ENCODE measurements at regions not wholly inside any gene's neighbourhood (a gene's known extent, or its start where the extent isn't known, plus 50 kb on each side); places are given as distances from the start of the nearest gene placed in this dataset.
"Not testable (repeated sequence)": the region's sequence is repeated elsewhere in the genome, so short reads cannot be mapped to it uniquely, and the experiment has no call there.

DNA sequence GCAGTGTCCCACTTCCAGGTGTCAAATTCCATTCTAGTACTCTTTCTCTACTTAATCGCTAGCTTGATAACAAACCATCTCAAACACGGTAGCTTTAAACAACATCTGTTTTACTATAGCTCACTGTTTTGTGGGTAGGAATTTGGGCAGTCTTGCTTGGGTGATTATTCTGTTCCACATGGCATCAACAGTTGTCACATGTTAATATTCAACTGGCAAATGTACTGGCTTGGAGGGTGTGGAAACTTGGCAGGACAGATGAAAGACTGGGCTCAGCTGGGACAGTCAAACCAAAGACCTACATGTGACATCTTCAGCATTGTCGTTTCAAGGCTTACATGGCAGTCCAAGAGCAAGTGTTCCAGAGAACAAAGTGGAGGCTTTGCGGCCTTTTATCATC lies 241.8 kb downstream of the PTH2R start:
- H3K4me3 ChIP-seq: no peak overlapping the region
- H3K36me3 ChIP-seq (ENCODE audit: insufficient read depth, low read length): no peaks in the 10 kb centered on the region
- DNase-seq (ENCODE audit: low read depth, low spot score): no peak
- TF ChIP-seq POLR2AphosphoS5 (IDR thresholded peaks at IDR 0.05; ENCODE audit: borderline replicate concordance, low read depth, low read length): no peak
- TF ChIP-seq EZH2 (IDR thresholded peaks at IDR 0.05): no peak
- TF ChIP-seq FOXP2 (optimal IDR thresholded peaks at IDR 0.05; ENCODE audit: control extremely low read depth, extremely low read length, insufficient read depth): no peak
- no peak overlapping the region for H3K9ac ChIP-seq (ENCODE audit: insufficient read length)
- H3K9me3 ChIP-seq (ENCODE audit: low read depth, low read length): no peaks in the 10 kb centered on the region
- H3K27ac ChIP-seq: no peak overlapping the region

DNA sequence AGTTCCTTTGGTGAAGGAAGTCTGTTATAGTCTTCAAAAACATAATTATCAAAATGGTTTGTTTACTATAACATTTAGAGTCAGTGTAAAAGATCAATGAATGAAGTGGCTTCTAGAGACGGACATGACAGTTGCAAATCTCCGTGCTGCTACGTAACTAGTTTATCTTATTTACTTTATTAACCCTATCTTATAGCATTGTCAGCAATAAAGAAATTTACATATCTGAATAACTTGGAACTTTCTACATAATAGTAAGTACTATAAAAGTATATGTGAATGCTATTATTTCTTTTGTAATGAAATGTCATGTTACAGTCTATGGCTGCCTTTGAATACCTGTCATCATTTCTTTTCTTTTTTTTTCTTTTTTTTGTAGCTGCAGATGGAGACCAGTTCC lies 246.8 kb downstream of the PTH2R start:
- H3K9me3 ChIP-seq (ENCODE audit: low read depth, low read length): no peaks in the 10 kb centered on the region
- no peaks in the 10 kb centered on the region for H3K36me3 ChIP-seq (ENCODE audit: insufficient read depth, low read length)
- no peak overlapping the region for H3K27ac ChIP-seq
- no peak overlapping the region for H3K9ac ChIP-seq (ENCODE audit: insufficient read length)
- no peak for DNase-seq (ENCODE audit: low read depth, low spot score)
- H3K4me3 ChIP-seq: no peak overlapping the region
- TF ChIP-seq EZH2 (IDR thresholded peaks at IDR 0.05) (no peak), POLR2AphosphoS5 (IDR thresholded peaks at IDR 0.05; ENCODE audit: borderline replicate concordance, low read depth, low read length) (no peak)

DNA sequence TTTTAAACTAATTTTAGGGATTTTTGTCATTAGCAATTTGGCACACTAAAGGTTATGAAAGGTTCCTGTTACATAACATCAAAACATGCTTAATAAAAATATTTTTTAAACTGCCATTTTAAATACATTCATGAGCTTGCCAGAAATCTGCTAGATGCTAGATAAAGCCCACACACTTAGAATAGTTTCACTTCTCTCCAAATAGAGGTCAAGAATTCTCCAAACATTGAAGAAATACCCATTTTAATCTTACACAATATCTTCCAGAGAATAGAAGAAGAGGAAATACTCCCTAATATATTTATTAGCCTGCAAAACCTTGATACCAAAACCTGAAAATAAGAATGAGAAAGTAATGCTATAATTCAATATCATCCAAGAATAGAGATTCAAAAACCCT lies 247.5 kb downstream of the PTH2R start:
- no peak for TF ChIP-seq FOXP2 (optimal IDR thresholded peaks at IDR 0.05; ENCODE audit: control extremely low read depth, extremely low read length, insufficient read depth)
- TF ChIP-seq EZH2 (IDR thresholded peaks at IDR 0.05): no peak

DNA sequence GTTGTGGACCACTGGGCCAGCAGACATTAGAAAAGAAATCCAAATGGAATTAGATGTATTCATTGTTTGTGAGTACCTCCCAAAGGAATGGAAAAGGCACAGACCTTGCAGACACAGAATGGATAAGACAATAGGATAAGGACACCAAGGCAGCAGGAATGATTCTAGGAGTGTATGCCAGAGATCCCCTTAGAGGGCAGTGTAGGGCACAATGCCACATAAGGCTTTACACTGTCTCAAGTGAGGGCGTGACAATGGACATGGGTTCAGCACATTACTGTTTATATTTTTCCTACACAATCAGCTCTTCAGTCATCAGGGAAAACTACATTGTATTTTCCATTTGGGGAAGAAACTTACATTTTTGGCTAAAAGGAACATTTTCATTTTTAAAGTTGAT lies 250.9 kb downstream of the PTH2R start:
- H3K4me3 ChIP-seq: no peak overlapping the region
- DNase-seq (ENCODE audit: low read depth, low spot score): no peak
- TF ChIP-seq EZH2 (IDR thresholded peaks at IDR 0.05) (no peak), POLR2AphosphoS5 (IDR thresholded peaks at IDR 0.05; ENCODE audit: borderline replicate concordance, low read depth, low read length) (no peak), FOXP2 (optimal IDR thresholded peaks at IDR 0.05; ENCODE audit: control extremely low read depth, extremely low read length, insufficient read depth) (no peak)

More for the DNA sequence above, 247.5 kb downstream of the PTH2R start:
- Histone ChIP-seq H3K27ac (no peak overlapping the region), H3K9ac (ENCODE audit: insufficient read length) (no peak overlapping the region), H3K36me3 (ENCODE audit: insufficient read depth, low read length) (no peaks in the 10 kb centered on the region), H3K9me3 (ENCODE audit: low read depth, low read length) (no peaks in the 10 kb centered on the region), H3K4me3 (no peak overlapping the region)
- DNase-seq (ENCODE audit: low read depth, low spot score): no peak

DNA sequence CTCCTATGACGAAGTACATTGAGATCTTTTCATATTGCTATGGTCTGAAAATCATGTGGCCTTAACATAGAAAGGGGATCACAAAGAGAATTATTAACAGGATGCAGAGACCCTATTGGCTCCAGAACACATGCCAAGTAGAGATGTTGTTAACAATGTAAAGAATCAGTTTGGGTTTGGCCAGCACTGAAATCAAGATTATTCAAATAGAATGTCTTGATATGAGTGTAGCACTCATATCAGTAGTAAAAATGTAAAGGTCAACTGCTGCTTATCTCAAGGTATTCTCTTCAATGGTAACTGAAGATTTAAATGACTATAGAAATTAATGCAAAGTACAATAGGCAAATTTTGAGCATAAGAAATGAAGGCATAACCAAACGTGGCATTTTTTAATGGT lies 262.8 kb downstream of the PTH2R start:
- DNase-seq (ENCODE audit: low read depth, low spot score): no peak
- no peak overlapping the region for H3K27ac ChIP-seq
- no peak overlapping the region for H3K9ac ChIP-seq (ENCODE audit: insufficient read length)
- H3K4me3 ChIP-seq: no peak overlapping the region
- H3K9me3 ChIP-seq (ENCODE audit: low read depth, low read length): no peaks in the 10 kb centered on the region
- TF ChIP-seq POLR2AphosphoS5 (IDR thresholded peaks at IDR 0.05; ENCODE audit: borderline replicate concordance, low read depth, low read length) (no peak), EZH2 (IDR thresholded peaks at IDR 0.05) (no peak), FOXP2 (optimal IDR thresholded peaks at IDR 0.05; ENCODE audit: control extremely low read depth, extremely low read length, insufficient read depth) (no peak)
- no peaks in the 10 kb centered on the region for H3K36me3 ChIP-seq (ENCODE audit: insufficient read depth, low read length)

More for the DNA sequence above, 250.9 kb downstream of the PTH2R start:
- Histone ChIP-seq H3K9ac (ENCODE audit: insufficient read length) (no peak overlapping the region), H3K9me3 (ENCODE audit: low read depth, low read length) (no peaks in the 10 kb centered on the region), H3K27ac (no peak overlapping the region), H3K36me3 (ENCODE audit: insufficient read depth, low read length) (no peaks in the 10 kb centered on the region)

DNA sequence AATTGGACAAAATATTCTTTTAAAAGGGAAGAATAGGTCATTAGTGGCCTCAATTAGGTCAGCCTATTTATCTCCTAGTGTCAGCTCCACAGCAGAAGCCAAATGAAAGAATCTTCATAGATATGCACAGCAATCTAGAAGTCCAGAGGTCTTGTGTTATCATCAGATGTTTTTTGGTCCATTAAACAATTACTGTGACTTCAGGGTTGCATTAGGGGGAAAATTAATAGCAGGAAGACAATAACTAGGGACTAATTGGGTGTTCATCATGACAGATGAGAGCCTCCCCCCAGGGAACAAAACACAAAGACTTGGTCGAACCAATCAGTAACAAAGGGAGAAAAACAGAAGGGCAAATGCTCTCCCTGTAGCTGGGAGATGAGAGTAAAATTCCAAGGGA lies 264.7 kb downstream of the PTH2R start:
- no peaks in the 10 kb centered on the region for H3K36me3 ChIP-seq (ENCODE audit: insufficient read depth, low read length)
- DNase-seq (ENCODE audit: low read depth, low spot score): no peak

DNA sequence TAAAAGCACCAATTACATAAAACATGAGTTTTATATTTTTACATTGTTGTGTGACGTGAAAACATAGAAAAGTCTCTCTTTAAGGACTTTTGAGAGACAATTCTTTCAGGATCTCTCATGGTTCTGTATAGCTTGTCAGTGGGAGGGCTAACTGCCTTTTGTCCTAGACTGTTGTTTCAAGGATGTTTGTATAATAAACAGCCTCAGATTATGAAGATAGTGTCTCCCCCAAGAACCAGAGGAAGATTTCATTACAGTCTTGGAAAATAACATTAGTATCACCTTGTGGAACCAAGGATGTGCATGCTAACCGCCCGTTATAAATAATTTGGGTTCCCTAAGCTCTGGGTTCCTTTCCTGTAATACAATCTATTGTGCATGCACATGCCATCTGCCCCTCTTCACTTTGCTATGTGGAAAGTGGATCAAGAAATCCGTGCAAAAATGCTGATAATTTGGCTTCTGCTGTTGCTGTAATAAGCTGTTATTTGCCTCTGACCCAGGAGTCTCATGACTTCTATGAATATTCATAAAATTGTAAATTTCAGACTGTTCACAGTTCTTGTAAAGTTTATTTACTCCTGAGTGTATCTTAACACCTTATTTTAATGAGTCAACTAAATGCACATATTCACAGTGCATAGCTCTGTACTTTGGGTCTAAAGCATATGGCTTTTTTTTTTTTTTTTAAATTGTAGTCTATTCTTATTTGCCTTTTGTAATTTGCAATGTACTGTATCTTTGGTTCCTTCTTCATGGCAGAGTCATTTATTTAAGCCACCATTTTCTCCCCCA lies 265.5 kb downstream of the PTH2R start:
- Histone ChIP-seq H3K9me3 (ENCODE audit: low read depth, low read length) (no peaks in the 10 kb centered on the region), H3K36me3 (ENCODE audit: insufficient read depth, low read length) (no peaks in the 10 kb centered on the region), H3K27ac (no peak overlapping the region), H3K9ac (ENCODE audit: insufficient read length) (no peak overlapping the region), H3K4me3 (no peak overlapping the region)
- TF ChIP-seq FOXP2 (optimal IDR thresholded peaks at IDR 0.05; ENCODE audit: control extremely low read depth, extremely low read length, insufficient read depth) (no peak), EZH2 (IDR thresholded peaks at IDR 0.05) (no peak), POLR2AphosphoS5 (IDR thresholded peaks at IDR 0.05; ENCODE audit: borderline replicate concordance, low read depth, low read length) (no peak)
- no peak for DNase-seq (ENCODE audit: low read depth, low spot score)

More for the DNA sequence above, 264.7 kb downstream of the PTH2R start:
- Histone ChIP-seq H3K9me3 (ENCODE audit: low read depth, low read length) (no peaks in the 10 kb centered on the region), H3K27ac (no peak overlapping the region), H3K4me3 (no peak overlapping the region), H3K9ac (ENCODE audit: insufficient read length) (no peak overlapping the region)
- TF ChIP-seq EZH2 (IDR thresholded peaks at IDR 0.05) (no peak), POLR2AphosphoS5 (IDR thresholded peaks at IDR 0.05; ENCODE audit: borderline replicate concordance, low read depth, low read length) (no peak), FOXP2 (optimal IDR thresholded peaks at IDR 0.05; ENCODE audit: control extremely low read depth, extremely low read length, insufficient read depth) (no peak)

DNA sequence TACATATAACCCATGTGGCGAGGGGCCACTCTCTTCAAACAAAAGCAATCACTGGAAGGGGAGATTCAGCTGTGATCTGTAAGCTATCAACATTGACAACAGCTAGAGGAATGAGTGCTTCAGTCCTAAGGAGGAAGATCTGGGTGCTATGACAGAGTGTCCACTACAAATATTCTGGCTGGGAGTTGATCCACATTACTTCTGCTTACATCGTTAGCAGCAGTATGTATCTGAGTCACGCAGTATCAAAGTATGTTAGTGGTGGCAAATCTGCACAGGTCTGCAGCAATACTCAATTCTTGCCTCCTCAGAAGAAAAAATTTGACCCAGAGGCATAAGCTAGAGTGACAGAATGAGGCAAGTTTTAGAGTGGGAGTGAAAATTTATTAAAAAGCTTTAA lies 267.0 kb downstream of the PTH2R start:
- no peaks in the 10 kb centered on the region for H3K9me3 ChIP-seq (ENCODE audit: low read depth, low read length)
- H3K27ac ChIP-seq: no peak overlapping the region
- DNase-seq (ENCODE audit: low read depth, low spot score): no peak
- H3K36me3 ChIP-seq (ENCODE audit: insufficient read depth, low read length): no peaks in the 10 kb centered on the region
- no peak overlapping the region for H3K9ac ChIP-seq (ENCODE audit: insufficient read length)
- no peak overlapping the region for H3K4me3 ChIP-seq
- TF ChIP-seq EZH2 (IDR thresholded peaks at IDR 0.05): no peak
- TF ChIP-seq FOXP2 (optimal IDR thresholded peaks at IDR 0.05; ENCODE audit: control extremely low read depth, extremely low read length, insufficient read depth): no peak
- no peak for TF ChIP-seq POLR2AphosphoS5 (IDR thresholded peaks at IDR 0.05; ENCODE audit: borderline replicate concordance, low read depth, low read length)

DNA sequence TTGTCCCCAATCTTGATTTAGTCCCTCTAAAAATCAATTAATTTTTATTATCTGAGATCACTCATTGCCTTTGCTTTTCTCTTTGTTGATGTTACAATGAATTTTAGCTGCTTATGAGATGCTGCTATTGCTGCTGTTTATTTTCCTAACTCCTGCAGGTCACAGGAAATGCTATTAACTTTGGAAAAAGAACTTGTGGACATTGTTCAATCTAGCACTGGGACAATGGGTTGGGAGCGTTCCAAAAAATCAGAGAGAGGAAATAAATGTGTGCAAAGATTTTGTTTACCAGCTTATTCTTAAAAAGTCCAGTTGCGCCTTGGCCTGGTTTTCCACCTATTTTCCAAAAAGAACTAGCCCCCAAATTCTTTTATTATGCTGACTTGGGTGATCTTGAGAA lies 268.3 kb downstream of the PTH2R start:
- Histone ChIP-seq H3K9me3 (ENCODE audit: low read depth, low read length) (no peaks in the 10 kb centered on the region), H3K9ac (ENCODE audit: insufficient read length) (no peak overlapping the region), H3K36me3 (ENCODE audit: insufficient read depth, low read length) (no peaks in the 10 kb centered on the region), H3K4me3 (no peak overlapping the region), H3K27ac (no peak overlapping the region)
- no peak for DNase-seq (ENCODE audit: low read depth, low spot score)
- TF ChIP-seq POLR2AphosphoS5 (IDR thresholded peaks at IDR 0.05; ENCODE audit: borderline replicate concordance, low read depth, low read length): no peak
- no peak for TF ChIP-seq EZH2 (IDR thresholded peaks at IDR 0.05)
- no peak for TF ChIP-seq FOXP2 (optimal IDR thresholded peaks at IDR 0.05; ENCODE audit: control extremely low read depth, extremely low read length, insufficient read depth)

DNA sequence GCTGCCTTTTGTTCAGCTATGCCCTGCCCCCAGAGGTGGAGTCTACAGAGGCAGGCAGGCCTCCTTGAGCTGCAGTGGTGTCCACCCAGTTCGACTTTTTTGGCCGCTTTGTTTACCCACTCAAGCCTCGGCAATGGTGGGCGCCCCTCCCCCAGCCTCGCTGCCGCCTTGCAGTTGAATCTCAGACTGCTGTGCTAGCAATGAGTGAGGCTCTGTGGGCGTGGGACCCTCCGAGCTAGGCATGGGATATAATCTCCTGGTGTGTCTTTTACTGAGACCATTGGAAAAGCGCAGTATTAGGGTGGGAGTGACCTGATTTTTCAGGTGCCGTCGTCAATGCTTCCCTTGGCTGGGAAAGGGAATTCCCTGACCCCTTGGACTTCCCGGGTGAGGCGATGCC lies 279.3 kb downstream of the PTH2R start:
- H3K9ac ChIP-seq (ENCODE audit: insufficient read length); H3K36me3 ChIP-seq (ENCODE audit: insufficient read depth, low read length); H3K9me3 ChIP-seq (ENCODE audit: low read depth, low read length); DNase-seq (ENCODE audit: low read depth, low spot score); H3K4me3 ChIP-seq; H3K27ac ChIP-seq: not testable (repeated sequence)
